Stimulated activated effector memory CD8-positive, alpha-beta T cell treated with anti-CD3 and anti-CD28 coated beads, Interleukin-12 subunit alpha, Interleukin-12 subunit beta, amount 100 ng/mL, for 72 hours (primary cell): ENCODE measurements at regions not wholly inside any gene's neighbourhood (a gene's known extent, or its start where the extent isn't known, plus 50 kb on each side); places are given as distances from the start of the nearest gene placed in this dataset.
"Not testable (repeated sequence)": the region's sequence is repeated elsewhere in the genome, so short reads cannot be mapped to it uniquely, and the experiment has no call there.

Experiments used
- ATAC-seq: fragments of 150-1000 bp; cut with Tn5 transposase; 2 replicates; pipeline ENCODE4 v1.10.0; 2021
- DNase-seq, 2 donors: peaks; one replicate each; pipeline ENCODE4 v3.0.0; 2021 to 2022; ENCODE audit warnings: low spot score in 2 of 2
- H3K27ac Mint-ChIP-seq: one replicate; pipeline ENCODE4 v1.8.0; 2022; ENCODE audit warnings: mild to moderate bottlenecking, mixed read lengths
- H3K36me3 Mint-ChIP-seq: one replicate; pipeline ENCODE4 v1.8.0; 2022; ENCODE audit warnings: mild to moderate bottlenecking, mixed read lengths
- H3K4me1 Mint-ChIP-seq: one replicate; pipeline ENCODE4 v1.8.0; 2022; ENCODE audit warnings: mixed read lengths
- H3K4me3 Mint-ChIP-seq: one replicate; pipeline ENCODE4 v1.8.0; 2022; ENCODE audit warnings: mild to moderate bottlenecking, mixed read lengths
- H3K9me3 Mint-ChIP-seq: one replicate; pipeline ENCODE4 v1.8.0; 2022; ENCODE audit warnings: mixed read lengths

DNA sequence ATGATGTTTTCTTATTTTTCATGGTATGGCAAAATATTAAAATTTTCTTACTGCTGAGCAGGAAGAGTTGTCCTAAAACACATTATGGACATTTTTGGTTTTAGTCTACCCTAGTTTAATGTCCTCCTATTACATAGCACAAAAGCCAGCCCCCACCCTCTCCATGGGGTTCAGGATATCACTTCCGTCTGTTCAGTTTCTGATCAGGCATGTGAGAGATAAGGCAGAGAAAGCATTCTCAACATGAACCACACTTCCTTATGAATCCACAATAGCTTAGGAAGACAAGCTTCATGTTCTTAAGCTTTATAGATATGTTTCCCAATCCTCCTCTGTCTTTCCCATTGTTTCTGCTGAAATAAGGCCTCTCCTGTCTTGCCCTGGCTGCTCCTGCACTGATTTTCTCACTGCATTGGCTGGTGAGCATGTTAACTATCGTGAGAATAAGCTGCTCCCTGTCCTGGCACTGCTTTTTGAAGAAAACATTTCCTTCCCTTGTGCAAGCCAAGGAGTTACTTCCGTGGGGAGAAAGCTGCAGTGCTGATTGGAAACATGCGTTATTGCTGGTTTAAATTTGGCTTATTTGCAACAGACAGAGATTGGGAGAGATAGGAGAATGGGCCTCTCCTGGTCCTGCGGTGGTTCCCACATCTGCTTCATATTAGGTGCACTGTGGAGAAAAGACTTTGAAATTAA is 260.3 kb upstream of the RPS23 start:
- no peaks in the 10 kb centered on the region for H3K4me1 Mint-ChIP-seq
- ATAC-seq (no peak), DNase-seq (no peak)
- no peaks in the 10 kb centered on the region for H3K36me3 Mint-ChIP-seq
- no peak overlapping the region for H3K27ac Mint-ChIP-seq
- H3K9me3 Mint-ChIP-seq: no peaks in the 10 kb centered on the region
- H3K4me3 Mint-ChIP-seq: no peak overlapping the region

DNA sequence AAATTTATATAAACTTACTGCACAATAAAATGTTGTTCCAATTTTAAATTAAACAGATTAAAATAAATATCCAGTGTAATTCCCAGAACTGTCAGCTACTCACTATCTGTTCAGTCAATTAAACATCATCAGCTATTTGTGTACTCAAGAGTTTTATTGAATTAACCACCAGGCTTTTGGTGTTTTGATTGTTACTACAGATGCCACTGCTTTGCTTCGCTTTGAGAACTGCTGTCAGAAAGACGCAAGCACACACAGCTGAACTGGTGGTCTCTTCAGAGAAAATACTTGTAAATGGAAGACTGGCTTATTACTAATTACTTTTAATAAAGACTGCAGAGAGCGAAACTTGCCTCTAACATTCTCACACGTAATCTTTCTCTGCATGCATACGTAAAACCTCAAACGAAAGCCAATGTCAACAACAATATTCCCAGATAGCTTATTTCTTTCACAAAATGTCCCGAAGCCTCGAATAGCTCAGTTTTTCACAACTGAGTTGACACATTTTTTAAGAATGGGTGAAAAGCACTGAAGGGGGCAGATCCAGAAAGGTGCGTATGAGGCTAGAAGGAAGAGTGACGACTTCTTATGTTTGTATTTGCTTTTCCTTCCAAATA is 259.6 kb upstream of the RPS23 start:
- Mint-ChIP-seq H3K27ac (no peak overlapping the region), H3K4me1 (no peaks in the 10 kb centered on the region), H3K9me3 (no peaks in the 10 kb centered on the region), H3K36me3 (no peaks in the 10 kb centered on the region), H3K4me3 (no peak overlapping the region)
- no peak for ATAC-seq
- no peak for DNase-seq

DNA sequence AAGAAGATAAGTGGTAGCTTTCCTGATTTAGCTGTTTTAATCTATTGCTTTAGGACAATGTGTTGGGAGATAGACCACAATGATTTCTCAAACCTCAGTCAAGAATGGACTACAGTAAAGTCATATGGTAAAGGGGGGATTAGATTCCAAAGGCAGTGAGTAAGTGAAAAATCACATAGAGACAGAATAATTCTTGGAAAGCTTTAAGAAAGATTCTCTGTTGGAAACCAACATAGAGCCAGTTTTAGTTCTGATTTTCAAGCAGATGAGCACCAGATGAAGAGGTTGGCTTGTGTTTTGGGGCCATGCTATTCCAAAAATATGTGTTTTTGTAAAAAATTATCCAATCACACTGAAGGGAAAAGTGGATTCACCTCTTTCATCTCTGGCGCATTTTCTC is 256.8 kb upstream of the RPS23 start:
- no peak overlapping the region for H3K27ac Mint-ChIP-seq
- H3K36me3 Mint-ChIP-seq: no peaks in the 10 kb centered on the region
- DNase-seq: no peak
- no peak overlapping the region for H3K4me3 Mint-ChIP-seq
- no peak for ATAC-seq
- H3K9me3 Mint-ChIP-seq: no peaks in the 10 kb centered on the region
- H3K4me1 Mint-ChIP-seq: no peaks in the 10 kb centered on the region

DNA sequence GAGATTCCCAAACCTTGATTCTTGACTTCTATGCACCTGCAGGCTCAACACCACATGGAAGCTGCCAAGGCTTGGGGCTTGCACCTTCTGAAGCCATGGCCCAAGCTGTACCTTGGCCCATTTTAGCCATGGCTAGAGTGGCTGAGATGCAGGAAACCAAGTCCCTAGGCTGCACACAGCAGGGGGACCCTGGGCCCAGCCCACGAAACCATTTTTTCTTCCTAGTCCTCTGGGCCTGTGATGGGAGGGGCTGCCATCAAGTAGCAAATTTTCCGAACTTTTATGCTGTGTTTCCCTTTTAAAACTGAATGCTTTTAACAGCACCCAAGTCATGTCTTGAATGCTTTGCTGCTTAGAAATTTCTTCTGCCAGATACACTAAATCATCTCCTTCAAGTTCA is 253.9 kb upstream of the RPS23 start:
- H3K9me3 Mint-ChIP-seq, DNase-seq, H3K36me3 Mint-ChIP-seq, ATAC-seq, H3K4me3 Mint-ChIP-seq, H3K27ac Mint-ChIP-seq, H3K4me1 Mint-ChIP-seq: not testable (repeated sequence)

GRCh38 chr5:82526540-82526939 is 248.4 kb upstream of the RPS23 start:
- Mint-ChIP-seq H3K4me3 (no peak overlapping the region), H3K4me1 (peaks cover 9% of the 10 kb centered on the region), H3K27ac (no peak overlapping the region), H3K36me3 (no peaks in the 10 kb centered on the region), H3K9me3 (peaks cover 6% of the 10 kb centered on the region)
- ATAC-seq (no peak), DNase-seq (no peak)

DNA sequence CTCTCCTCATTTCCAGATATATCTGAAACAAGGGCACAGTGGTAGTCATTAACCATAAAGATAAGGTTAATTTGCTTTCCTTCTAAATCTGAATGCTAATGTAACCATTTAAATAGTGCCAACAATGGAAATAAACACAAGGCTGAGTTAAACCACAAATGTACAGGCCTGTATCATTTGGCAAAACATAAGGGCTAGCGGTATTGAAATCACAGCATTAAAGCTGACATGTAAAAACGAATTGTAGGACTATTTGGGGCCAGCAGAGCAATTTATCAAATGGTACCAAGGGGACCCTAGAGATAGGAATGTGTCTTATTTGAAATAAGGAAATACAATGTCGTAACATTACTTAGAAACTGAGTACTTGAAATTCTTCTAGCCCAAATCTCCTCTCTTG is 247.5 kb upstream of the RPS23 start:
- H3K4me3 Mint-ChIP-seq: no peak overlapping the region

DNA sequence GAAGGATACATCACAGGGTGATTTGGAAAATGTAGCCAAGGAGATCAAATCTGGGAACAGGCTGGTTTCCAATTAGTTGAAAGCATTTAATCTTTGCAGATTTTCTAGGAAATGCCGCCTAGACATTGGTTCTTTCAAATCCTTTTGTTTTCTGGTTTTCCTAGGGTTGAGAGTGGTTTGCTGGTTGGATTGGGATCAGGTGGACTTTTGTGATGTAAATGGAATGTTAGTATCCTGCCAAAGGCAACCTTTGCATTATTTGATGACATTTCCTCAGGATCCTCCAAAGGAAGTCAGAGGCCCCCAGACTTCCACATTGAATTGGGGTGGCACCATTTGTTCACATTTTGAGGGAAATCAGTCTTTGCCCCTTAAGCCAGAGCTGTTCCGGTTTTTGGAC is 245.5 kb upstream of the RPS23 start:
- no peak for DNase-seq
- no peak for ATAC-seq
- peaks cover 9% of the 10 kb centered on the region for H3K4me1 Mint-ChIP-seq
- no peak overlapping the region for H3K4me3 Mint-ChIP-seq
- H3K27ac Mint-ChIP-seq: no peak overlapping the region
- peaks cover 6% of the 10 kb centered on the region for H3K9me3 Mint-ChIP-seq
- H3K36me3 Mint-ChIP-seq: no peaks in the 10 kb centered on the region

More for the DNA sequence above, 247.5 kb upstream of the RPS23 start:
- Mint-ChIP-seq H3K36me3 (no peaks in the 10 kb centered on the region), H3K27ac (no peak overlapping the region), H3K9me3 (peaks cover 6% of the 10 kb centered on the region), H3K4me1 (peaks cover 9% of the 10 kb centered on the region)
- DNase-seq (no peak), ATAC-seq (no peak)

DNA sequence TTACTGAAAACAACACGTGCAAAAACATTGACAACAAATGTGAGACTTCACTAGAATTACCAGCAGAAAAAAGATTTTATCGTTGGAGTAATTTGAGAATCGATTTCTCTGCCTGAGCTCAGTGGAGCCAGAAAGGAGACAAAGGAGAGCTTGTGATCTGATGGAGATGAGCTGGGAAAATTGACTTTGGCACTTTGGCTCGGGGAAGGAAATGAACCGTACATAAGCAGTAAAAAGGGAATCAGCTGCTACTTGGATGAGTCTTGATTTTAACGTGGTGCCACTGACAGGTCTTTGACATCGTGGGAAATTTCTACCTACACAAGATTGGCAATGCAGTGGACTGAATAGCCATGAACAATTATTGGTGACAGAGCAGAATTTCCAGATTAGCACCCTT is 244.7 kb upstream of the RPS23 start:
- Mint-ChIP-seq H3K27ac (no peak overlapping the region), H3K4me1 (peaks cover 9% of the 10 kb centered on the region), H3K36me3 (no peaks in the 10 kb centered on the region), H3K4me3 (no peak overlapping the region), H3K9me3 (peaks cover 3% of the 10 kb centered on the region)
- ATAC-seq (no peak), DNase-seq (no peak)

DNA sequence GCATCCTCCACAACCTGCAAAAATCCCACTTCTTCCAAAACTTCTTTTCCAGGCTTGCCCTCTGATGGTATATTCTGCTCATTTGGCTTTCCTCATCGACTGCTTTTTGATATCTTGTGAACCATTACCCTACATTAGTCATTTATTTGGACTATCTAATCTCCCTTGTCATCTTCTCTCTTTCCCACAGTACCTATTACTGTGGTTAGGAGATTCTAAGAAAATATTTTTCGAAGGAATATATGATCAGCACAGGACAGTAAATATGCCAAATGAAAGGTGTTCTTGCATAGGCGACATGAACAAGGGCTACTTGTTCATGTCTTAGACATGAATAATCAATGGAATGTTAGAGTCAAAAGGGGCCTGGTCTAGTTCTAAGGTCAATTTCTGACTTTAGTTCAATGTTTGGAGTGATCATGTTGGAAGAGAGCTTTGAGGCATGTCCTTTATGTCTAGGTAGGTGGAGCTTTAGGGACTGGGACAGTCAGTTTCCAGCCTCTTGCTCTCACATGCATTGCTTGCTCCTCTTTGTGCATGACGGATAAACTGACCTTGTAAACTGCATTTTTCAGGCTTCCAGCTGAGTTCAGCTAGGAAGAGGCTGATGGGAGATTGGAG is 243.4 kb upstream of the RPS23 start:
- Mint-ChIP-seq H3K27ac (no peak overlapping the region), H3K36me3 (no peaks in the 10 kb centered on the region), H3K4me3 (no peak overlapping the region), H3K9me3 (no peaks in the 10 kb centered on the region), H3K4me1 (peaks cover 6% of the 10 kb centered on the region)
- DNase-seq (no peak), ATAC-seq (no peak)

- ATAC-seq (no peak), DNase-seq (no peak)
- Mint-ChIP-seq H3K27ac (no peak overlapping the region), H3K9me3 (no peaks in the 10 kb centered on the region), H3K4me3 (no peak overlapping the region), H3K36me3 (no peaks in the 10 kb centered on the region), H3K4me1 (no peaks in the 10 kb centered on the region)
Measured at GRCh38 chr5:82519558-82519957, 241.4 kb upstream of the RPS23 start.

- no peak for DNase-seq
- H3K36me3 Mint-ChIP-seq: no peaks in the 10 kb centered on the region
- no peaks in the 10 kb centered on the region for H3K4me1 Mint-ChIP-seq
- no peaks in the 10 kb centered on the region for H3K9me3 Mint-ChIP-seq
- no peak overlapping the region for H3K27ac Mint-ChIP-seq
- no peak overlapping the region for H3K4me3 Mint-ChIP-seq
- no peak for ATAC-seq
Measured at GRCh38 chr5:82517544-82518075, 239.5 kb upstream of the RPS23 start.

GRCh38 chr5:82513738-82514137 is 235.6 kb upstream of the RPS23 start:
- Mint-ChIP-seq H3K4me1 (no peaks in the 10 kb centered on the region), H3K4me3 (no peak overlapping the region), H3K27ac (no peak overlapping the region), H3K9me3 (no peaks in the 10 kb centered on the region), H3K36me3 (no peaks in the 10 kb centered on the region)
- ATAC-seq (no peak), DNase-seq (no peak)

GRCh38 chr5:82512025-82512424 is 233.9 kb upstream of the RPS23 start:
- no peaks in the 10 kb centered on the region for H3K4me1 Mint-ChIP-seq
- H3K27ac Mint-ChIP-seq: no peak overlapping the region
- H3K4me3 Mint-ChIP-seq: no peak overlapping the region
- no peaks in the 10 kb centered on the region for H3K36me3 Mint-ChIP-seq
- H3K9me3 Mint-ChIP-seq: peaks cover 8% of the 10 kb centered on the region
- ATAC-seq: peak; percentile 52
- no peak for DNase-seq

GRCh38 chr5:82511134-82511533 is 233.0 kb upstream of the RPS23 start:
- Mint-ChIP-seq H3K36me3 (no peaks in the 10 kb centered on the region), H3K4me1 (no peaks in the 10 kb centered on the region), H3K9me3 (peaks cover 11% of the 10 kb centered on the region), H3K27ac (no peak overlapping the region), H3K4me3 (no peak overlapping the region)
- no peak for DNase-seq
- ATAC-seq: no peak

DNA sequence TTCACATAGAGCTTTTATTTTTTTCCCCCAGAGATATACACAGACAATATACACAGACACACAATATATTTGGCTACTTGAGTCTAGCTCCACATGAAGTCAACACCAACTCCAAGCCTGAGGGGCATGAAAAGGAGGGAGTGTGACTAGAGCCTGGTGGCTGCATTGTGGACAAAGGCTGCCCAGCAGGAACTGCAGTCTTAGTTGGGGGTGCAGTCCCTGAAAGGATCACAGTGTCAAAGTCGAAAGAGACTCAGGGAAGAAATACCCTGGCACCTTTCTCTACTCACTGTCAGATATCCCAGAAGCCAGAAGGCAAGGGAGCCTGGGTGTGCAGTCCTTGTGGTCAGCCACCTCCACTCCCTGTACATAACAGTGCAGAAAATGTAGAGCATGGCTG is 231.6 kb upstream of the RPS23 start:
- Mint-ChIP-seq H3K27ac (no peak overlapping the region), H3K9me3 (peaks cover 11% of the 10 kb centered on the region), H3K4me1 (no peaks in the 10 kb centered on the region), H3K36me3 (no peaks in the 10 kb centered on the region), H3K4me3 (no peak overlapping the region)
- no peak for ATAC-seq
- DNase-seq: no peak

DNA sequence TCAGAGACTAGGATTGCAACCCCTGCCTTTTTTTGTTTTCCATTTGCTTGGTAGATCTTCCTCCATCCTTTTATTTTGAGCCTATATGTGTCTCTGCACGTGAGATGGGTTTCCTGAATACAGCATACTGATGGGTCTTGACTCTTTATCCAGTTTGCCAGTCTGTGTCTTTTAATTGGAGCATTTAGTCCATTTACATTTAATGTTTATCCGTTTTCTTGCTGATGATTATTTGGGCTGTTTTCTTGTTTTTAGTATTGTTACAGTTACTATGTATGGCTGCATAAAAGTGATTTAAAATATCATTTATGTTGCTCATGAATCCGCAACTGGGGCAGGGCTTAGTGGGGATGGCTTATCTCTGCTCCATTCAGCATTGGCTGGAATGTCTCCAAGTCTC is 228.2 kb upstream of the RPS23 start:
- H3K4me3 Mint-ChIP-seq, H3K27ac Mint-ChIP-seq, DNase-seq, H3K36me3 Mint-ChIP-seq, ATAC-seq, H3K4me1 Mint-ChIP-seq: not testable (repeated sequence)
- peaks cover 11% of the 10 kb centered on the region for H3K9me3 Mint-ChIP-seq
